ENCODE measurements at regions not wholly inside any gene's neighbourhood (a gene's known extent, or its start where the extent isn't known, plus 50 kb on each side); places are given as distances from the start of the nearest gene placed in this dataset.

DNA sequence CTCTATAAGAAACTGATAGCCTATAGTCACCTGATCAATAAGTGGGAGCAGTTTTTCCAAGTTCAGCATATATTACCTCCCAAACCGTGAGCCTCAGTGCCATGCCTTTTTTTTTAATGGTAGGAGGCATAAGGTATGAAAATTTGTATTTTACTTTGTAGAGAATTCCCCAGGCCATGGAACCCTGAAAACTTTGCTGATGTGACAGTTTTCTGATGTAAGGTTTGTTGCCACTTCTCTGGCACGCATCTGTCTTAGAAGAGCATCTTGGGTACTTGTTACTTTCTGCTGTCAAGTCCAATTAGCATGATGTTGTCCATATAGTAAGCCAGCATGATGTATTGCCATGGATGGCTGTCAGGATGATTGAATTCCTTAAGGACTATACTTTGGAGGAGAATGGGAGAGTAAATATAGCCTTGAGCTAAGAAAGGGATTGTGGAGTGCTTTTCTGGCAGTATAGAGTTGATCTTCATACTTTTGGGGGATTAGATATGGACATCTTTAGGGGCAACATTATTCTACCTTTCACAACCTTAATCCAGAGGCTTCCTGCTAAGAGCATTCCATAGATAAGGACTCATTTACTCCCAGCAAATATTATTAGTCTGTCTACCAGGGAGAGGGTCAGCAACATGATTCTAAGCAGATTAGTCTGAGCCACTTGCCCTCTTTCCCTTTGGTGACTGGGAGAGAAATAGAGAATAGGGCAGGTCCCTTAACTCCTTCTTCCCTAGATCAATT lies 389.6 kb downstream of the YTHDC2 start:
- no peak for DNase-seq (ENCODE audit: low read depth)

DNA sequence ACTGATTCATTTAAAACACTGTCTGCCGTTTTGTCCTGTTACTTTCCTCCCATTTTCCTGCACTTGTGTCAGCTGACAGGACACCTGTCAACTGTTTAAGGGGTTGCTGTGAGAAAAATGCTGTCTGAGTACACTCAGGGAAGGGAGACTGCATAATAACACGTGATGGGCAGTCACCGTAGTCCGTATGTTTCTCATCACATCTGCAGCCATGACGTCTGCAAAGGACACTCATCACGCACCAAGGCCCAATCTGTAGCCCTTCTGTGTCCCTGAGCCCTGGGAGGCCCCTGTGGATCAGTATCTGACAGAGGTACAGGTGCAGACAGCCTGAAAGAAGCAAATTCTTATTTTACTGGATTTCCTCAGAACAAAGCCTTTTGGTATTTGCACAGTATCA lies 396.3 kb downstream of the YTHDC2 start:
- no peak for DNase-seq (ENCODE audit: low read depth)

DNA sequence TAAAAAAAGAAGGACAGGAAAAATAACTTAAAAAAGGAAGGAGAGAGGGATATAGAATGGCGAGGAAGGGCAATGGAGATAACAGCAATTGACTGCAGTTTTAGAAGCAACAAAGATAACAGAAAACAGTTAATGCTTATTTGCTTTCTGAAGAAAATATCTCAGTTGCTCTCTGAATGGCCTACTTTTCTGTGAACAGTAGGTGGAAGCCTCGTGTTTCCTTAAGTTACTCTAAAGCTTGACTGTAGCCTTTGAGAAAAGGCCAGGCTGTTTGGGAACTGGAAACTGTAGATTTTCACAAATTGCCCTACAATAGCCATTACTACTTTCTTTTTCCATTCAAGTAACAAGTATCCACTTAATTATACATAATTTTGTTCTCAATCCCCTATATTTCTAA lies 404.5 kb downstream of the YTHDC2 start:
- no peak for DNase-seq (ENCODE audit: low read depth)

DNA sequence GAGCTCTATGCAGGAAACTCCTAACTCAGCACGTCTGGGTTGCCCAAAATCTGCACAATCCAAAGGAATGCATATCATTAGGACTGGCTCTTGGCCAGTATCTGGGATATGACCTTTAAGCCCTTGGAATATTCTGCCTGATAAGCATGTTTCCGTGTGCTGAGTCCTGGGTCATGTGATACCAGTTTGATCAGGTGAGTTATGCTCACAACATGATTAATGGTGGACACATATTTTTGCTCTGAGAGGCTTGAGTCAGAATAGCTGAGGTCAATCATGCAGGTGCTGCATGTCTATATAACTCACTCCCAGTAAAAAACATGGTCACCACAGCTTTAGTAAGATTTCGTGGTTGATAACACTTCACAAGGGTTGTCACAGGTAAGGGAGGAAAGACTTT lies 408.8 kb downstream of the YTHDC2 start:
- DNase-seq (ENCODE audit: low read depth): no peak

DNA sequence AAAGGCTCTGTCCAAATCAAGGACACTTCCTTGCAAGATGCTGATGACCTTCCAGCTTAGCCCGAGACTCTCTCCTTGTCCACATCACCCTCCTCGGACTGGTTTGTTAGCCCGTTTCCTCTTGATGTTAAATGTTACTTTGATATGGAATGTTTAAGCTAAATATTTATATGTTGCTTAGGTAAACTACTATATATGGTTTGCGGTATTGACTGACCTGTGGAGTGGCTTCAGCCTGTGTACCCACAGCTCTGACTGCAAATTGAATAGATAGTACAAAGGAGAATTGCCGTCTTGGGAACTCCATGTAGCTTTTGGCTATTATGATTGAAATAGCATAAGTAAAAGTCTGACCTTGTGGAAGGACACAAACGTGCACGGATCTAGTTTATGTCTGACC lies 422.0 kb downstream of the YTHDC2 start:
- DNase-seq (ENCODE audit: low read depth): no peak

DNA sequence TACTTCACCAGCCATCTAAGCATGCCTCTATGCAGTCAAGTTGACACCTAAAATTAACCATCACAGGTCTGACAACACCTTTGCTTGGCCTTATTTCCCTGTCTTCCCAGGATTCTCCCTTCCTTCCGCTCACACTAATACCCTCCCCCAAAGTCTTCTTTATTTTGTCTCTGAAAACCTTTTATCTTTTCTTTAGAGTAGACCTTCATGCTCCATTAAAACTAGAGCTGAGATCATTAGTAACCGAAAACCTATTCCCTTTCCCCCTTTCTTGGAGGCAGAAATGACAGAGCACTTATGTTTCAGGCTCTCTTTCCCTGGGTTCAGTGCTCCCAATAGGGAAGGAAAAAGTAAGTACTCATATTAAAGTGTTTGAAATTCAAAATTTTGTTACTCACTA lies 423.8 kb downstream of the YTHDC2 start:
- no peak for DNase-seq (ENCODE audit: low read depth)

DNA sequence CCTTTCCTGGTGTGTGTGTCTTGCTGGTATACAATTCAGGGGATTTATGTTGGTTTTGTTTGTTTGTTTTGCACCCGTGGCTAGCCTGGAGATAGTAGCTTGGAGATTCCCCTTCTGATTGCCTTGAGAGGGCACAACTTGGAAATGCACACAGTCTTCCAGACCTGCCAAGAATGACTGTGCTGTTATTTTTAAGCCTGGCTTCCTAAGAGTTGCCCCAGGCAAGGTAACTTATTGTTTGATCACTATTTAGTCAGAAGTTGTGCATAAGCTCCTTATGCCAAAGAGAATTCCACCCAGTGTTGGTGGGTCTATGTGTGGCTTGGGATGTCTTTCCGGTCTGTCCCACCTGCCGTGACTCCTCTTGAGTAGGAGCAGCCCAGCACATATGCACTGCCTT lies 421.9 kb upstream of the KCNN2 start:
- no peak for DNase-seq (ENCODE audit: low read depth)

DNA sequence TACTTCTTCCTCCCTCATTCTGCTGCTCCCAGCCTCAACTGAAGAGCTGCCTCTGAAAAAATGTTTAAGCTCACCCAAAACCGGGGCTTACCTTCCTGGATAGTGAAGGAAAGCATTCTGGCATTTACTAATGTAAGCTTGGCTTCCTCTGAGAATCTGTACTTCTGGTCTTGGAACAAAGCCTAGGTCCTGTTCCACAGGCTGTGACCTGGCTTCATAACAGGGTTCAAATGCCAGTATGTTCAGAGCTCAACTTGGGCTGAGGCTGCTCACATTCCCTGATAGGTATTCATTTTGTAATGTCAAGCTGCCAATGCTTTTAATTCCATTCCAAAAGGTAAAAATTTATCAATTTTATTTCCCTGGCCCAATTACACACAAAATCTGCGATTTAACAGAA lies 411.7 kb upstream of the KCNN2 start:
- DNase-seq (ENCODE audit: low read depth): no peak

DNA sequence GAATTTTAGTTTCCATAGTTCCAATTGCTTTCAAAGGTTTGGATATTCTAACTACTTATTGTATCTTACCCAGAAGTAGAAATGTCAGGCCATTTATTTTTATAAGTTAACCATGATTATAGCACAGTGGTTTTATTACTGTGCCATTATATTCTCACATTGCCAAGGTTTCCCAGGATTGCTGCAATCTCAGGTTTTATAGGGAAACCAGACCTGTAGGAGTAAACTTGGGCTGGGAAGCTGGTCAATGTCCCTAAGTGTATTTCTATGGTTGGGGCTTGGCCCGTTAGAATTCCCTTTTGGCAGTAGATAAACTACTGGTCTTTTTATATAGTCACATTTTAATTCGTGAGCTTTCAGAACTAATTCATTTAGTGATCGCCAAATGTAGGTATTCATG lies 396.6 kb upstream of the KCNN2 start:
- DNase-seq (ENCODE audit: low read depth): no peak

DNA sequence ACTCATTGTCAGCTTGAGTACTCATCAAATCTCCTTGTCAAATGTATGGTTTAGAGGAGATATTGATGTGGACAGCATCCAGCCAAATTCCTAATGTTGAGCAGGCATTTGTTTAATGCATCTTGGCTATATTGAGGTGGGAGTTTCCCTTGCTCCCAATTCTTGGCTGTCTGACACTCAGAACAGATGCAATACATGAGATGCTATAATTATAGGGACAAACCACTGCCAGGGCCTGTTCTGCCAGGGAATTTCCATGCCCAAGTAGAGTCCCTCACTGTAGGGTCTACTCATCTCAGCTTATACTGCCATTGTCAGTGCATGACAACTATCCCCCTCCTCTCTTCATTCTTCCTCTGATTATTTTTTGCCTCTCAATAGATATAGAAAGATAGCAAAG lies 392.0 kb upstream of the KCNN2 start:
- DNase-seq (ENCODE audit: low read depth): no peak

DNA sequence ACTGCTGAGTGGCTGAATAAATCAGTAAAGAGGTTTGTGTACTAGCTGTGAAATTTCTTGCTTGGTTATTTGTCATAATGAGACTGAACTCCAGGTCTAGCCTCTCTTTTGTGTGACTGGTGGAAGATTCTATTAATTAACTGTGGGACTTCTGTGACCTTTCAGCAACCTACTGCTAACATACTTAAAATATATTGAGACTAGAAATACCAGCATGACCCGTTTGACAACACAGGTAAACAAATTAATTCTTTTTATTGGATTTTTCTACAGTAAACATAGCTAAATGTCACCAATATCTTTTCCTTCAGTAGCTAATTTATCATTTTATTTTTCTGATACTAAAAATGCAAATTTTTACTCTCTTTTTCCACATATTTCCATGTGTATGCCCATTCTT lies 390.4 kb upstream of the KCNN2 start:
- no peak for DNase-seq (ENCODE audit: low read depth)

DNA sequence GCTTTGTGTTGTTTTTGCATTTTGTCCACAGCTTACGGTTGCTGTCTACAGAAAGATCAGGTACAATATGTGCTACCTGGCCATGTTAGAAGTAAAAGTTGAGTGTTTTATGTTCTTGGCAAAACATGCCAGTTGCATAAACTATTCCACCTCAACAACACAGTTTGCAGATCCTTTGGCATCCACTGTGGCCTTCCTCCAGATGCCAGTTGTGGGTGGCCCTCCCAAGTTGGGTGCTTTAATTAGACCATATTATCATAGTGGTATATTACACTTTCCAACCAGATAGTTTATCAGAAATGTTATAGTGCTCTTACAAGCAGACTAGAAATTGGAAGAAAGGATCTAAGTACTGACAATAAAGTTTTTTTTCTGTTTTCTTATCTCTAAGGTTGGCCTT lies 386.9 kb upstream of the KCNN2 start:
- no peak for DNase-seq (ENCODE audit: low read depth)

DNA sequence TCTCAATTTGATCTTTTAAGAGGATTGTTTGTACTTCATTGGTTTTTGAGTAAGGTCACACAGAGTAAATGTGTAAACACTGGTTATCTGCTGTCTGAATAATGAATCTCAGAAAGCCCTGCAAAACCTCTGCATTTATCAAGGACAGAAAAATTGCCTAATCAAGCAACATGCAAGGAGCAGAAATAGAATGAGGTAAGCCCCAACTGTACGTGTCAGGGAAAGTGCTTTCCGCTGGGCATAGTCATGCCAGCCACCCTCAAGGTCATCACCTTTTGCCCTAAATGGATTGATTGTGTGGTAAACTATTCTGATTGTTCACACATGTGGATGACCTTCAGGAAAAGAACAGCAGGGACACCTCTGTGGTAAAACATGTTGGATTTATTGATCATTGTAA lies 376.9 kb upstream of the KCNN2 start:
- no peak for DNase-seq (ENCODE audit: low read depth)

DNA sequence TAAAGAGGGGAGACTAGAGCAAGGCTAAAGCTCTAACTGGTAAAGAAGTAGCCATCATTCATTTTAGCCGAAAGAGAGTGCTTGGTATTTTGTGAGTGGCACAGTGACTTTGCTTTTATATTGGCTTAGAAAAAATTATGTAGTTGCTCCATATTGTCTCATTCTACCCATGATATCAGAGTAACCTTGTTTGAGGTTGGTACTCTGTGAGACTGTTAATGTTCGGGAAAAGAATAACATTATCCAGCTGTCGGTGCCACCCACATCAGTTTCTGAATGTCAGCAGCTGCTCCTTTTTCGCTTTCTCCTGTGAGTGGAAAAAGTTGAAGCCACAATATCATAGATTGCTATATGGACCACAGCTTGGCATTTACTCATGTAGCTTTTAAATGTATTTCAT lies 376.4 kb upstream of the KCNN2 start:
- DNase-seq (ENCODE audit: low read depth): no peak

DNA sequence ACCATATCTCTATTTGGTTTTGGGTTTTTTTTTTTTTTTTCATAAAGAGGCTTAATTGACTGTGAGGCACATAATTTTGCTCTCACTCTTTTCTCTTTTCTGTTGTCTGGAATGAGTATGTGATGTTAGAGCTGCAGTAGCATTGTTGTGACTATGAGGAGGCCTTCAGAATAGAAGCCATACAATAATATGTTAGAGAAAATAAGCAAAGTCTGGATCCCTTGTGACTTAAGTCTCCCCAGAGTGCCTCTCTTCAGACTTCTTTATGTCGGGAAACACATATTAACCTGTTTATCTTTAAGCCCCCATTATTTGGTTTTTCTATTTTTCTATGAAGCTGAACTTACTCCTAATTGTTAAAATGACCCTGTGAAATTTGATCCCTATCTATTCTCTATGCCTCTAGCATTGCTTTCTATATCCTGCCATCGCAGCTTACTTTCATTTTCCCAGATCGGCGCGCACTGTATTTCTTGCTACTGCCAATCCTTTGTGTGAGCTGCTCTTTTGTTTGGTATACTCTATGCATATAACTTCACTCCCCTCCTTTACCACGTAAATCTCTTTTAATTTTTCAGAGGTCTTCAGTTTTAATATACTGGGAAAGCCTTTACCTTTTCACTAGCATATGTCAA lies 372.5 kb upstream of the KCNN2 start:
- no peak for DNase-seq (ENCODE audit: low read depth)

DNA sequence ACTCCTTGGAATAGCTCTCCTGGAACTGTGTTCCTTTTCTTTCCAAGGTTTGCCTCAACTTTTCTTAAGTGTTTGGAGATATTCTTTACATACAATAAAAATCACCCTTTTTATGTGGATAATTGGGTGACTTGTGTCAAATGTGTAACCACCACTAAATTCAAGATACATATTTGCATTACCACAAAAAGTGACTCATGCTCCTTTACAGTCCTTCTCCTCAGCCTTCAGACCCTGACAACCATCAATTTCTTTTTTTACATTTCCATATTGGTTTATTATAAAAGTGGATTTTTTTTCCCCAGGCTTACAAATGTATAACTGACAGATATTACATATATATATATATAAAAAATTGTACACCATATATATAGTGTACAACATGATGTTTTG lies 372.0 kb upstream of the KCNN2 start:
- DNase-seq (ENCODE audit: low read depth): no peak

DNA sequence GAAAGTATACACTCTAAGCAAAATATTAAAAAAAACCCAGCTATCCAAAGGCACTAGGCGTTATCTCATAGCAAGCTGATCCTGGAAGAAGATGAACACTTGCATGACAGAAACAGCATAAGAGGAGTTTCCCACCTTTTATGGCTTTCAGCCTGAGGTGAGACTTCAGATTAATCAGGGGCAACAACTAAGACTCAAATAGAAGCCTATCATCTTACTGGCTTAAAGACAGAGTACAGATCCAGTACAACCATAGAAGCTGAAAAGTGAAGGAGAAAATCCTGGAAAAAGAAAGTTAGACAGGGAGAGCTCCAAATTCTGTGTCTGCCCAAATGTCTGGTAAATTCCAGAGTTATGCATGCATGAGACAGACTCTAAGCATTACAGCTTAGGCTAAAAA lies 360.8 kb upstream of the KCNN2 start:
- no peak for DNase-seq (ENCODE audit: low read depth)

DNA sequence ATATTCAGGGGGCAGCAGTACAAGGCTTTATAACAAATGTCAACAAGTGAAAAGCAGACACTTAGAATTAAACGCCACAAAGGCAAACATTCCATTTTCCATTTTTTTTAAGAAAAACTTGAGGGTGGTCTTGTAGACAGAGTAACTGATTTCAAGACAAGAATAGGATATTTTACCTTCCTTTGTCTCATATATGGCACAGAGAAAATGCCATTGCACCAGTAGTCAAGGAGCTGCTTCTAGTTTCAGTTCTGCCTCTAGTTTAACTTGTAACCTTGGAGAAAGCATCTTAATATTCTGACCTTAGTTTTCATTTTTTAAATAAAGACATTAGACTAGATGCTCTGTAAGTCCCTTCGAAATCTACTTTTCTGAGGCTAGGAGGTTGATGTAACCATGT lies 355.3 kb upstream of the KCNN2 start:
- no peak for DNase-seq (ENCODE audit: low read depth)

DNA sequence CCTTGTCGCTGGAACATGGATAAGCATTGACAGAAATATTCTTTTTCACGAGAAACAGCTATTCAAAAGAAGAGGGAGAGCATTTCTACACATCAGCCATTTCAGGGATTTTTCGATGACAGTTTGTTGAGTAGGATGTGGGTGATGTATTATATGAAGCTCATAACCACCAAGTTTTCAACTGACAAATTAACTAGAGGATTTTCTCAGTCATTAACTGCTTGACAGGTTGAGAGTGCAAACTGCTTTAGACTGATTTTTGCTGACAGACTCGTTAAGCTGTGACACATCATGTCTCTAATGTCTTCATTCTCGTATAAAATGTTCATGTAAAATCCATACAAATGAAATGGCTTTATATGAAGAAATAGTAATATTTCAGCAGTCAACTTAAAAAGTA lies 354.2 kb upstream of the KCNN2 start:
- no peak for DNase-seq (ENCODE audit: low read depth)

DNA sequence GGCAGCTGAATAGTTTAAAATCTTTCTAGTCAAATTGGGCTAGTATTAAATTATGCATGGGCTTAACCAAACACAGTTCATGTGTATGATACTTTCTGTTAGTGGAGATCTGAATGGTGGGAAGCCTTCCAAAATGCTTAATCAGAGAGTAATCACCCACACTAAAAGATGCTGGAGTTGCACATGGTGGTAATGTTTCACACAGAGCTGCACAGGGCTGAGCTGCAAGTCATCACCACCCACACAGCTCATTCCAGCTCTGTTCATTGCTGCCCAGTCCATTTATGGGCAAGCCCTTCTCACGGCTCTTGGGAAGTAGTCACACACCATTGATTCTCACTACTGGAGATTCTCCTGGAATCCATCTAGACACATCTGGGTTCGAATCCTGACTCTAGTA lies 351.5 kb upstream of the KCNN2 start:
- no peak for DNase-seq (ENCODE audit: low read depth)

DNA sequence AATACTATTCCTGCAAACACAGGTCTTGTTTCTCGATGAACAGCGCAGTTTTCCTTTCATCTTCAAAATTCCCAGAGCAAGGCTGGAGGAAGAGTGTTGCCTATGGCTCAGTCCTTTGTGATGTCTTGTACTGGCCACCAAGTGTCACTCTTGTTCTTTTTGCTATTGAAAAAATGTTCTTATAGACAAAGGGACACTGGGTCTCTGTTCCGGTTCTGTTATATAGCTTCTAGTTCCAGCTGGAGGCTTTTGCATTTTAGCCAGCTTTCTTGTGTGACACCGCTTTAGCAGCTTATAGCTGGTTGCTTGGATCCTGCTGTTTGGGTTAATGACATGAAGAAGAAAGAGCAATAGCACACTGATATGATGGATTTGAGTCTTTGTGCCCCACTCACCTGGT lies 343.7 kb upstream of the KCNN2 start:
- DNase-seq (ENCODE audit: low read depth): no peak

DNA sequence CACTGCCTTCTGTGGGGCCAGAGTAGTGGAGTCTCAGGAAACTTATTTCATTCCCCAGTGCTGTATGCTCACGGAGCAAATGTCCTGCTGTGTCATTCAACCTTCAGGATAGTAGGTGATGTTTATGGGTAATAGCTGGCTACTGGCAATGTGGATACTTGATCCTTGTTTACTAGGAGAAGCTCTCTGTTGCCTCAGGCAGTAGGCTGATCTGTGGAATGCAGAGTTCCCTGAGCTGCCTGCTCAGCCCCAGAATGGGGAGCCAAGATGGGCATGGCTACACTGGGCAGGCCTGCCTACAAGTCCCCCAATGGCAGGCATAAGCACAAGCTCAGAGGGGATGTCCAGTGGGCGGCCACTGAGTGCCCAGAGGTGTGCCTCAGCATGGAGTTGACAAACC lies 323.1 kb upstream of the KCNN2 start:
- DNase-seq (ENCODE audit: low read depth): no peak

DNA sequence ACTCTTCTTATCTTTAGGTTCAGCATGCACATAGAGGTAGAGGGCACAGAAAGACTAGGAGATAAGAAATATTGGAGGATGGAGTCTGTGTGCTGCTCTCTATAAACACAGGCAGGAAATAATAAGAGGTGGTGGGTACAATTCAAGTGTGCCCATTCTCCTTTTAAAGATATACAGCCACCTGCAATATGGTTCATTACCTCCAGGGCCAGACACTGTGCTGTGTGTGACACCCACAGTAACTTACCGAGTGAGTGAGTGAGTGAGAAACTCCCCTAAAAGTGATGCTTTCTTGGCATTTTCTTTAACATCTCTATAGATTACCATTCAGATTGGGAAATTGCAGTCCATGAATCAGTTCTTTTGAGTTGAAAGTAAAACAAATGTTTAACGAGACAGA lies 311.8 kb upstream of the KCNN2 start:
- no peak for DNase-seq (ENCODE audit: low read depth)

DNA sequence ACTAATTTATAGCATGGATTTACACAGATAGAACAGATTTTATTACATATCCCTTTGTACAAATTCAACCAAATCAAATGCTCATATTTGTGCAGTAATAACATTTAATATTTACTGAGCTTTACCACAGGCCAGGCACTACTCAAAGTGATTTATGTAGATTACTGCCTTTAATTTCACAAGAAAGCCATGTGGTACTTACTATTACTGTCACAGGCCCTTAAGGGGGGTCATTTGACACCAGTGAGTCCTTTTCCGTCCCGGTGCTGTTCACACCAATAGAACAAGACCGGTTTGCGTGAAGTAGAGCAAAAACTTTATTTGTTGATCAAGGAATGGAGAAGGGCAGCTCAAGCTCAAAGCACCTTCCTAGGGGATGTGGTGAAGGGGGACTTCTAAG lies 308.5 kb upstream of the KCNN2 start:
- DNase-seq (ENCODE audit: low read depth): no peak

All from fibroblast of the conjunctiva (primary cell).